ENCODE measurements at regions not wholly inside any gene's neighbourhood (a gene's known extent, or its start where the extent isn't known, plus 50 kb on each side); places are given as distances from the start of the nearest gene placed in this dataset.

DNA sequence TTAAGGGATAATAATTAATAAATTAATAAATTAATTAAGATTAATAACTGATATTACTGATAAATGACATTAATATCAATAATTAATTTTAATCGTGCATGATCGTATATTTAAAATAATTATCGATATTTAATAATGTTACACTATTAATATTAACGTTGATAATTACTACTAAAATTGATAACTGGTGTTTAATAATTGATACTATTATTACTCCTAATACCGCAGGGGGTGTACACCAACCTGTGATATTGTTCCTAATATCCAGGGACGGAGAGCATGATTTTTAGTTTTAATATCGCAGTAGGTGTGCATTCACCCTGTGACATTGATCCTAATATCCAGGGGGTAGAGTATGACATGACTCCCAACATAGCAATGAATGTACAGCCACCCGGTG is 1930.8 kb downstream of the SUCLG1 start:
- H3K4me1 ChIP-seq, result no peaks in the 10 kb centered on the region
- ATAC-seq (no peak), DNase-seq (no peak)
- no peaks in the 10 kb centered on the region for H3K27me3 ChIP-seq
- no peak overlapping the region for H3K27ac ChIP-seq
- intact Hi-C loops (cut with DNase I), result no loop called here
- no peaks in the 10 kb centered on the region for H3K36me3 ChIP-seq
- TF ChIP-seq POLR2A (IDR thresholded peaks at IDR 0.05), result no peak
- TF ChIP-seq, protein P1, sequence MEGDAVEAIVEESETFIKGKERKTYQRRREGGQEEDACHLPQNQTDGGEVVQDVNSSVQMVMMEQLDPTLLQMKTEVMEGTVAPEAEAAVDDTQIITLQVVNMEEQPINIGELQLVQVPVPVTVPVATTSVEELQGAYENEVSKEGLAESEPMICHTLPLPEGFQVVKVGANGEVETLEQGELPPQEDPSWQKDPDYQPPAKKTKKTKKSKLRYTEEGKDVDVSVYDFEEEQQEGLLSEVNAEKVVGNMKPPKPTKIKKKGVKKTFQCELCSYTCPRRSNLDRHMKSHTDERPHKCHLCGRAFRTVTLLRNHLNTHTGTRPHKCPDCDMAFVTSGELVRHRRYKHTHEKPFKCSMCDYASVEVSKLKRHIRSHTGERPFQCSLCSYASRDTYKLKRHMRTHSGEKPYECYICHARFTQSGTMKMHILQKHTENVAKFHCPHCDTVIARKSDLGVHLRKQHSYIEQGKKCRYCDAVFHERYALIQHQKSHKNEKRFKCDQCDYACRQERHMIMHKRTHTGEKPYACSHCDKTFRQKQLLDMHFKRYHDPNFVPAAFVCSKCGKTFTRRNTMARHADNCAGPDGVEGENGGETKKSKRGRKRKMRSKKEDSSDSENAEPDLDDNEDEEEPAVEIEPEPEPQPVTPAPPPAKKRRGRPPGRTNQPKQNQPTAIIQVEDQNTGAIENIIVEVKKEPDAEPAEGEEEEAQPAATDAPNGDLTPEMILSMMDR (IDR thresholded peaks at IDR 0.05), result no peak
- WGBS, 4 donors, result 87 to 93% (median 88%) methylated on average over 8 of the region's 8 CpGs
- no peak overlapping the region for H3K4me3 ChIP-seq
- peaks cover 0 to 6% (median 0%) of the 10 kb centered on the region in 12 donors for H3K9me3 ChIP-seq

DNA sequence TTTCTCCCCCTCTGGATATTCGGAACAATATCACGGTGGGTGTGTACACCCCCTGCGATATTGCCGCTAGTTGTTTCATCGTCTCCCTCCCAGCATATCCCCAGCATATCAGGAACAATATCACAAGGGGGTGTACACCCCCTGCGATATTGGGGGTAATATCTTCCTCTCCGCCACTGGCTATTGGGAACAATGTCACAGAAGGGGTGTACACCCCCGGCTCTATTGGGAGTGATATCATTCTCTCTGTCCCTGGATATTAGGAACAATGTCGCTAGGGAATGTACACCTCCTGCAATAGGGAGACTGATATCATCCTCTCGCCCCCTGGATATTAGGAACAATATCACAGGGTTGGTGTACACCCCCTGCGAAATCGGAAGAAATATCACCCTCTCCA is 1932.0 kb downstream of the SUCLG1 start:
- H3K27ac ChIP-seq, result no peak overlapping the region
- H3K27me3 ChIP-seq, result no peaks in the 10 kb centered on the region
- no peaks in the 10 kb centered on the region for H3K36me3 ChIP-seq
- H3K9me3 ChIP-seq, result peaks cover 0 to 6% (median 0%) of the 10 kb centered on the region in 12 donors
- intact Hi-C loops (cut with DNase I), result no loop called here
- H3K4me1 ChIP-seq, result no peaks in the 10 kb centered on the region
- no peak for ATAC-seq
- 91 to 98% (median 96%) methylated on average over 12 of the region's 12 CpGs for WGBS, 4 donors
- DNase-seq, result no peak
- no peak overlapping the region for H3K4me3 ChIP-seq
- no peak for TF ChIP-seq POLR2A (IDR thresholded peaks at IDR 0.05)
- TF ChIP-seq, protein P1 (IDR thresholded peaks at IDR 0.05), result no peak

DNA sequence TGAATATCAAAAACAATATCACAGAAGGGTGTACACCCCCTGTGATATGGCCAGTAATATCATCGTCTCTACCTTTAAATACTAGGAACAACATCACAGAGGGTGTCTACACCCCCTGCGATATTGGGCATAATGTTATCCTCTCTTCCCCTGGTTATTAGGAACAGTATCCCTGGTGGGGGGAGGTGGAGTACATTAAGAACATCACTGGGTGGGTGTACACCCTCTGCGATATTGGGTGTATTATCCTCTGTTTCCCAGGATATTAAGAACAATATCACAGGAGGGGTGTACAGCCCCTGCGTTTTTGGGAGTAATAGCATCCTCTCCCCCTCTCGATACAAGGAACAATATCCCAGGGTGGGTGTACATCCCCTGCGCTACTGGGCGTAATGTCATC is 1932.8 kb downstream of the SUCLG1 start:
- DNase-seq (no peak), ATAC-seq (no peak)
- no peak overlapping the region for H3K27ac ChIP-seq
- H3K4me1 ChIP-seq, result no peaks in the 10 kb centered on the region
- no peak overlapping the region for H3K4me3 ChIP-seq
- WGBS, 4 donors, result 89 to 95% (median 91%) methylated on average over 7 of the region's 7 CpGs
- peaks cover 0 to 6% (median 0%) of the 10 kb centered on the region in 12 donors for H3K9me3 ChIP-seq
- intact Hi-C loops (cut with DNase I), result no loop called here
- TF ChIP-seq, protein P1 (IDR thresholded peaks at IDR 0.05), result no peak
- TF ChIP-seq POLR2A (IDR thresholded peaks at IDR 0.05), result no peak
- H3K27me3 ChIP-seq, result no peaks in the 10 kb centered on the region
- H3K36me3 ChIP-seq, result no peaks in the 10 kb centered on the region

DNA sequence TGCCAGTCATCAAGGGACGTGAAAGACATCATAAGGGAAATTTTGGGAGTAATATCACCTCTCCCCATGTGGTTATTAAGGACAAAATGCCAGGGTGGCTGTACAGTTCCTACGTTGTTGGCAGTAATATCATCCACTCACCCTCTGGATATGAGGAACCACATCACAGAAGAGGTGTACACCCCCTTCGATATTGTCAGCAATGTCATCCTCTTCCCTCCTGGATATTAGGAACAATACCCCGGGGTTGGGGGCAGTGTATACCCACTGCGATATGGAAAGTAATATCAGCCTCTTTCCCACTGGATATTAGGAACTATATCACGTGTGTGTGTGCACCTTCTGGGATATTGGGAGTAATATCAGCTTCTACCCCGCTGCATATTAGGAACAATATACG is 1933.3 kb downstream of the SUCLG1 start:
- WGBS, 4 donors, result 87 to 92% (median 90%) methylated on average over 8 of the region's 8 CpGs
- H3K36me3 ChIP-seq, result no peaks in the 10 kb centered on the region
- H3K27me3 ChIP-seq, result no peaks in the 10 kb centered on the region
- ATAC-seq (no peak), DNase-seq (no peak)
- H3K4me3 ChIP-seq, result no peak overlapping the region
- no peaks in the 10 kb centered on the region for H3K4me1 ChIP-seq
- H3K27ac ChIP-seq, result no peak overlapping the region
- H3K9me3 ChIP-seq, result peaks cover 0 to 6% (median 0%) of the 10 kb centered on the region in 12 donors
- intact Hi-C loops (cut with DNase I), result no loop called here
- TF ChIP-seq, protein P1 (IDR thresholded peaks at IDR 0.05), result no peak
- TF ChIP-seq POLR2A (IDR thresholded peaks at IDR 0.05), result no peak

Data from heart left ventricle (tissue), 16 donors.